Daoy (cell line): ENCODE measurements at regions not wholly inside any gene's neighbourhood (a gene's known extent, or its start where the extent isn't known, plus 50 kb on each side); places are given as distances from the start of the nearest gene placed in this dataset.
A peak's percentile ranks its signal among the peaks of the same experiment; 100 is the strongest.
"Not testable (repeated sequence)": the region's sequence is repeated elsewhere in the genome, so short reads cannot be mapped to it uniquely, and the experiment has no call there.

Experiments used
- DNase-seq: peaks from one replicate; pipeline ENCODE4 v3.0.0-alpha.2; 2015; ENCODE audit warnings: low read depth

DNA sequence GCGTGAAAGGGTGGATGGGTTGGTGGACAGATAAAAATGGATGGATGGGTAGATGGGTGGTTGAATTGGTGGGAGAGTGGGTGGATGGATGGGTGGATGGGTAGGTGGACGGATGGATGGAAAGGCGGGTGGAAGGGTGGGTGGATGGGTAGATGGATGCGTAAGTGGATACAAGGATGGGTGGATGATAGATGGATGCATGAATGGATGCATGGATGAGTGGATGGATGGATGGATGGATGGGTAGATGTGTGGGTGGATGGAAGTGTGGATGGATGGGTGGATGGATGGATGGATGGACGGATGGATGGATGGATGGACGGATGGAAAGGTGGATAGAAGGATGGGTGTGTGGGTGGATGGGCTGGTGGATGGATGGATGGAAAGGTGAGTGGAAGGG is 77.0 kb upstream of the GRK3 start:
- DNase-seq = no peak

GRCh38 chr22:25488244-25489020 is 76.0 kb upstream of the GRK3 start:
- peak; percentile 89 for DNase-seq

DNA sequence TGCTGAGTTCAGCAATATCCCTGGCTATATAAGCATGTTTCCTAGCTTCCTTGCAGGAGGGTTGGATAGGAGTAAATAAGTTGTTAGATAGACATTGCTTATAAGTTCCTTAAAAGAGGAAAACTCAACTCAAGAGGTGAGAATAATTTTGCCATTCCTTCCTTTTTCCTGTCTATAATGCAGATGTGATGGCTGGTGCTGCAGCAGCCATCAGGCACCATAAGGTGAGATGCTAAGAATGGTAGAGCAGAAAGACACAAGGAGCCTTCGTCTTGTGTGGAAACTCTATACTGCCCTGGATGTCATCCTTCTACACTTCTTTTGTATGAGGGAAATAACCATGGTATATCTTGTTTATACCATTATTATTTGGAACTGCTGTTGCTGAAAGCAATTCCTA is 74.5 kb upstream of the GRK3 start:
- no peak for DNase-seq

- no peak for DNase-seq
Measured at GRCh38 chr22:25490896-25491295, 73.6 kb upstream of the GRK3 start.

DNA sequence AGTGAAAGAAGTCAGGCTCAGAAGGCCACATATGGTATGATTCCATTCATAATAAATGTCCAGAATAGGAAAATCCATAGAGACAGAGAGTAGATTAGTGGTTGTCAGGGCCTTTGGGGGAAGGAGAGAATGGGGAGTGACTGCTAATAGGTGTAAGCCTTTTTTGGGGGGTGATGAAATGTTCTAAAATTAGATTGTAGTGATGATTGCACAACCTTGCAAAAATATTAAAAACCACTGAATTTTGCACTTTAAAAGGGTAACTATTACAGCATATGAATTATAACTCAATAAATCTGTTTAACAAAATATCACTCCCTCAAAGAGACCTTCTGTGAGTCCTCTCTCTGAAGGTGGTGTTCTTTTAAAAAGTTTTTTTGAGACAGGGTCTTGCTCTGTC is 72.3 kb upstream of the GRK3 start:
- no peak for DNase-seq

DNA sequence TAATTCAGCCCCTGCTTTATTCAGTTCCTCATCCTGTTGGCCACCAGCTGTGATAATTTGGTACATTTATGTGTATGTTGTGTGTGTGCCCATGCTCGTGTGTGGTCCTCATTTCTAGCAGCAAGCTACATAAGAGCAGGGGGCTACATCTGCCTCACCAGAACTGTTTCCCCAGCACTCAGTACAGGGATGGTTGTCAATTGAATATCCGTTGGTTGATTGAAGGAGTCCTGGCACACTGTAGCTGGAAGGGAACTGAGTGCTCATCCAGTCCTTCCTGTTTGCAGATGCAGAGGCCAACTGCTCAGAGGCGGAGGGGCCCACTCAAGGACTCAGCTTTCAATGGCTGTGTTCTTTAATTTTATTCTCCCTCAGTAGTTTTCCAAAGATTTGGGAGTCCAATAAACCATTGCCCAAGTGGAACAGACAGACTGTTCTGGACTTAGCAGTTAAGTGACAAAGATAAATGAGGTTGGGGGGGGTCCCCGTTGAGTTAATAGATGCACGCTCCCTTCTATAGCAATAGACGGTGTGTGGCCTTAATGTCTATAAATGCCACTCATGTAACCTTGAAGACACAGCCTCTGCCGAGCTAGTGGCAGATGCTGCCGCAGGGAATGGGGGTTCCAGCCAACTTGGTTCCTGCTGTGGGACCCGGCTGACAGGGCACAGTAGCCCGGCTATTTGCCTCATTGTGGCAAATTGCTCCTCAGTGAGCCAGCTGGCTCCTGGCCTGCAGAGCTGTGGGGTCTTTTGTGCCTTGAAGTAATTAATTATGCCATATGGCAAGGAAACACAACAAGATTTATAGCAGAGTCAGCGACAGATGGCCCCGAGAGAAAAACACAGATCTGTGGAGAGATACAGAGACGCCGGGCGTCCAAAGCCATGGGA is 71.4 kb upstream of the GRK3 start:
- DNase-seq = no peak

- no peak for DNase-seq
Measured at GRCh38 chr22:25493794-25494193, 70.7 kb upstream of the GRK3 start.

GRCh38 chr22:25494774-25495173 is 69.7 kb upstream of the GRK3 start:
- DNase-seq = no peak

DNA sequence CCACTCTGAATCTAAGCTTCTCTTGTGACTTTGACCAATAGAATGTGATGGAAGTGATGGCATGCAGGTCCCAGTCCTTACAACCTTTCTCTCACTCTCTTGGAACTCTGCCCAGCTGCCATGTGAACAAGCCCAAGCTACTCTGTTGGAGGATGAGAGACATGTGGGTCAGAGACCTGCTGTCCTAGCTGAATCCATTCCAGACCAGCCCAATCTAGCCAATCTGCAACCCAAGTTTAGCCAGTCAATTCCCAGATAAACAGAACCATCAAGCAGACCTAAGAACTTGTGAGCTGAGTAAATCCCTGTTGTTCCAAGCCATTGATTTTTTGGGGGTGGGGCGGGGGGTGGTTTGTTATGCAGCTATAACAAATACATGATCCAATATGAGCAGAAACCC is 69.2 kb upstream of the GRK3 start:
- DNase-seq = no peak

DNA sequence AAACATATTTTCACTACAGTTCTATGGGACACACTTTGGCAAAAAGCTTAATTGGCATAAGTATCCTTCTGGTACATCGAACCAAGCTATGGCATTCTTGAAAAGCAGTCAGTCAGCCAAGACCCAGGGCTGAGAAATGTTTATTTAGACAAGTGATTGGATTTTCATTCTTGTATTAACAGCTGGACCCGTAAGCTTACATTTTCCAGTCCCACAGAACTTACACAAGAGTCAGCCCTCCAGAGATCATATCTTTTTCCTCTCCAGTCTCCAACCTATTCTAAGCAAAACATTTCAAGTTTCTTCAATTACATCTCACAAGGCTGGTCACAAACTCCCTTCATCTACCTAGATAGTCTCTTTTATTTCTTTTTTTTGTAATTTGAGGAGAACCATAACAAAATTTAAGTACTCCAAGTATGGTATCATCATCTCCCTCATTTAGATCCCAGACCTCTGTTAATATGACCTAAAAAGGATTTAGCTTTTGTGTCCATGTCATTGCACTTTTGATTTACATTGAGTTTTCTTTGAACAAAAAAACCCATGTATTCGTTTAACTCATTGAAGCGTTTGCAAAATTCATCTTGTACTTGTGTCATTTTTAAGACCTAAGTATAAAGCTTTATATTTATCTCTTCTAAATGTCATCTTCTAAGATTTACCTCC is 67.9 kb upstream of the GRK3 start:
- no peak for DNase-seq

- peak; percentile 8 for DNase-seq
Measured at GRCh38 chr22:25497181-25497641, 67.3 kb upstream of the GRK3 start.

DNA sequence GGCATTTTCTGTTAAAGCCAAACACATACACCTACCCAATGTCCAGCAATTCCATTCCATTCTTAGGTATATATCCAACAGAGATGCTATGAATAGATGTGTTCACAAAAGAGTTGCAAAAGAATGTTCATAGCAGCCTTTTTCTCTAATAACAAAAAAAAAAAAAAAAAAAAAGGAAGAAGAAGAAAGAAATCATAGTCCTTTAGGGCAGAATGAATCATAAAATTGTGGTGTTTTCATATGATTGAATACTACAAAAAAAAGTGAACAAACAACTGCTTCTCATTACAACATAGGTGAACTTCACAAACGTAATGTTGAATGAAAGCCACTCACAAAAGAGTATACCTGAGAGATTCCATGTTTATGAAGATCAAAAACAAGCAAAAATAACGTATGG is 66.8 kb upstream of the GRK3 start:
- no peak for DNase-seq

- DNase-seq = not testable (repeated sequence)
Measured at GRCh38 chr22:25500671-25501070, 63.8 kb upstream of the GRK3 start.

- not testable (repeated sequence) for DNase-seq
Measured at GRCh38 chr22:25504017-25504416, 60.5 kb upstream of the GRK3 start.

DNA sequence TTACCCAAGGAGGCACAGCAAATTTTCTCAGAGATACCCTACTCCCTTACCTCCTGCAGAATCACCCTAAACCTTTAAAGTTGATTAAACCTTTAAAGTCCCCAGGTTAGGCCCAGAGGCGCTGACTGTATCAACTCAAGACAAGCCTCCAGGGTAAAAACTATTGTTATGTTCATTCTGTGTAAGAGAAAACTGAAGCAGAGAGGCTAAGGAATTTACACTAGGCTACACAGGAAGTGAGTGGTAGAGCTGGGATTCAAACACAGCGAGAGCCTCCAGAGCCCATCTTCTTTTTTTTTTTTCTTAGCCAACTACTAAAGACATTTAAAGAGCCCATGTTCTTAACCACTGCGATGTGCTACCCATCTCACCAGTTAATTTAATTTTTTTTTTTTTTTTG is 56.3 kb upstream of the GRK3 start:
- no peak for DNase-seq

GRCh38 chr22:25508761-25509321 is 55.6 kb upstream of the GRK3 start:
- DNase-seq = no peak

DNA sequence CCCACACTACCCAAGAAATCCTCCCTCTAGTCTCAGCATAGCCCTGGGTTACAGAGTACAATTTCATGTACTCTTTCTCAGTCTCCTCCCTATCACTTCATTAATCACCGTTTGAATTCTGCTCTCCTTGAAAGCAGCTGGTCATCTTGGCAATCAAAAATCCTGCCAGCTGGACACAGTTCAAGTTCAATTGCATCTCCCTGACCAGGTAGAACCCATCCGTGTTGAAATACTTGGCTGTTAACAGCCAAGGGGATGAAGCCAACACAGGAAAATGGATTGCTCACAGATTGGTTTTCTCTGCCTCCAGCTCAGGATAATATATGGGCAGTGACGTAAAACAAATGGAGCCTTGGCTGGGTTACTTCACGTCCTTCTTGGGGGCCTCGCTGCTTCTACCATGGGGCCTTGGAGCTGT is 55.1 kb upstream of the GRK3 start:
- no peak for DNase-seq

- DNase-seq = no peak
Measured at GRCh38 chr22:25510876-25511275, 53.6 kb upstream of the GRK3 start.

GRCh38 chr22:25511725-25512124 is 52.8 kb upstream of the GRK3 start:
- DNase-seq = no peak

DNA sequence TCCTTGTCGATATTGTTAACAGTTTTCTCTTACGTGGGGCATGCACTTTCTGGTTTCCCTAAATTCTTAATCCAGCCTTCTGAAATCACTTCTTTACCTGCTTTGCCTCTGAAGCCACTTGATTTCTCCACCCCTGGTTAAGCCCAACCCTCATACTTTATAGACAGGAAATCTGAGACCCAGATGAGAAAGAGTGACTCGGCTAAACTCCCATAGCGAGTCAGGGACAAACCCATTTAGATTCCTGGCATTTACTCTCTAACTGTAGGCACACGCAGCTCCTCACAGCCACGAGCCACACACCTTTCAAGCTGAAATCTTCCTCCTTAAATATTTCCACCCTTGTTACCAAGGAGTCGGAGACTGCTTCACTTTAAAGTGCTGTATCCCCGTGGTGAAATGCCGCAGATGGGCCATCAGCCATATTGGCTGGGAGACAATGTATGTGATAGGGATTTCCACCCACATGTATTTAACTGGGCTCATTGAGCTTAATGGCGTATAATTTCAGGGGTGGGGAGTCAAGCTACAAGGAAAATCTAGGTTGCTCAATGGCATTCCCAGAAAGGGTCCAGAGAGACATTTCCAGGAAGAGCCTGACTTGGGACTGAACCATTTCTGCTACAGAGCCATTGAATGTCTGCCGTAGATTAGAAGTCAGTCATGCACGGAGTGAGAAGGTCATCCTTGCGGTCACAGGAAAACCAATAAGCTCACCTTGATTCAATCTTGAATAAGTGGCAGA is 49.9 kb upstream of the GRK3 start:
- DNase-seq = peak; percentile 5
